Kidney epithelial cell (primary cell): ENCODE measurements at regions not wholly inside any gene's neighbourhood (a gene's known extent, or its start where the extent isn't known, plus 50 kb on each side); places are given as distances from the start of the nearest gene placed in this dataset.

ENCODE experiments used
- DNase-seq: peaks from one replicate; pipeline ENCODE4 v3.0.0-alpha.2; 2010; ENCODE audit warnings: low read depth
- H3K27me3 ChIP-seq: 2 replicates; pipeline ENCODE4 v1.6.0; 2011; ENCODE audit warnings: low read length; ENCODE audit not compliant: control insufficient read depth, insufficient read depth
- H3K36me3 ChIP-seq: 2 replicates; pipeline ENCODE4 v1.5.1; 2011; ENCODE audit warnings: low read length; ENCODE audit not compliant: control insufficient read depth, insufficient read depth
- H3K4me3 ChIP-seq: 2 replicates; pipeline ENCODE4 v1.5.1; 2011; ENCODE audit warnings: low read depth, mild to moderate bottlenecking, control low read depth, low read length
- TF ChIP-seq, protein P1 (sequence below): IDR thresholded peaks from 2 replicates; pipeline ENCODE4 v1.5.1; 2011; ENCODE audit warnings: mild to moderate bottlenecking, moderate library complexity, low read length, control low read depth, inconsistent platforms; ENCODE audit not compliant: insufficient read depth, poor library complexity, severe bottlenecking

DNA sequence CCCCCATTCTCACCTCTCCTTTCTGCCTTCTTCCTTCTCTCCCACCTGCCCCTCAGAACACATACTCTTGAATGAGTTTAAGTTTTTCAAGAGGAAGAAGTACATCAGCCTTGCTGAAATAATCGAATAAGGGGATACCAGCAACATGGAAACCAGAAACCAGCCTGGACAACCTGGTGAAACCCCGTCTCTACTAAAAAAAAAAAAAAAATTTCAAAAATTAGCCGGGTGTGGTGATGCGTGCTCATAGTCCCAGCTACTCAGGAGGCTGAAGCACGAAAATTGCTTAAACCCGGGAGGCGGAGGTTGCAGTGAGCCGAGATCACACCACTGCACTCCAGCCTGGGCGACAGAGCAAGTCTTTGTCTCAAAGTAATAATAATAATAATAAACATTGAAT is 75.0 kb upstream of the SLC1A4 start:
- no peak overlapping the region for H3K4me3 ChIP-seq
- H3K36me3 ChIP-seq = no peaks in the 10 kb centered on the region
- H3K27me3 ChIP-seq = no peaks in the 10 kb centered on the region
- no peak for DNase-seq
- TF ChIP-seq, protein P1, sequence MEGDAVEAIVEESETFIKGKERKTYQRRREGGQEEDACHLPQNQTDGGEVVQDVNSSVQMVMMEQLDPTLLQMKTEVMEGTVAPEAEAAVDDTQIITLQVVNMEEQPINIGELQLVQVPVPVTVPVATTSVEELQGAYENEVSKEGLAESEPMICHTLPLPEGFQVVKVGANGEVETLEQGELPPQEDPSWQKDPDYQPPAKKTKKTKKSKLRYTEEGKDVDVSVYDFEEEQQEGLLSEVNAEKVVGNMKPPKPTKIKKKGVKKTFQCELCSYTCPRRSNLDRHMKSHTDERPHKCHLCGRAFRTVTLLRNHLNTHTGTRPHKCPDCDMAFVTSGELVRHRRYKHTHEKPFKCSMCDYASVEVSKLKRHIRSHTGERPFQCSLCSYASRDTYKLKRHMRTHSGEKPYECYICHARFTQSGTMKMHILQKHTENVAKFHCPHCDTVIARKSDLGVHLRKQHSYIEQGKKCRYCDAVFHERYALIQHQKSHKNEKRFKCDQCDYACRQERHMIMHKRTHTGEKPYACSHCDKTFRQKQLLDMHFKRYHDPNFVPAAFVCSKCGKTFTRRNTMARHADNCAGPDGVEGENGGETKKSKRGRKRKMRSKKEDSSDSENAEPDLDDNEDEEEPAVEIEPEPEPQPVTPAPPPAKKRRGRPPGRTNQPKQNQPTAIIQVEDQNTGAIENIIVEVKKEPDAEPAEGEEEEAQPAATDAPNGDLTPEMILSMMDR = no peak

DNA sequence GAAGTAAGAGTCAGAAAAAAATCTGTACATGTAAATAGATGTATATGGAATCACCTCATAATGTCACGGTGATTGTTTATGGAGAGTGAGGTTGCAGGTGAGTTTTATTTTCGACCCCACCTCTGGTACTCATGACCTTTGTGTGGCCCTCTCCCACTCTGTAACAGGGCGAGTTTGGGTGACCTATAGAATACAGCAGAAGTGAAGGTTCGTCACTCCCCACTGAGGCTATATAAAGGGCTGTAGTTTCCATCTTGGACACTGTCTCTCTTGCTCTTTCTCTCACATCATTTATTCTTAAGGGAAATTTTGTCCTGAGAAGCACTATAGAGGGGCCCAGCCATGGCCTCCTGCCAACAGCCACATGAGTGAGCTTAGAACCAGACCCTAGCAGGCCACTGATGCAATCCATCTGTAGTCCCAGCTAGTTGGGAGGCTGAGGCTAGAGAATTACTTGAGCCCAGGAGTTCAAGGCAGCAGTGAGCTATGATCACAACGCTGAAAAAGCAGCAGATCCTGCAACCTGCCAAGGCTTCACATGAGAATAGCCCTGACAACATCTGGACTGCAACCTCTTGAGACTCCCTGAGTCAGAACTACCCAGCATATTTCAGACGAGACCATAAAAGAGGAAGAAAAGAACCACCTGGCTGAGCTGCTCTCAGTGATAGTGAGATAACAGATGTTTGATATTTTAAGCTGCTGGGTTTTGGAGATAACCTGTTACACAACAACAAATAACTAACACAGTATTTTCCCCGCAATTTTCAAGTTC is 74.3 kb upstream of the SLC1A4 start:
- Histone ChIP-seq H3K4me3 (no peak overlapping the region), H3K27me3 (no peaks in the 10 kb centered on the region), H3K36me3 (no peaks in the 10 kb centered on the region)
- DNase-seq = no peak
- TF ChIP-seq, protein P1 = no peak

DNA sequence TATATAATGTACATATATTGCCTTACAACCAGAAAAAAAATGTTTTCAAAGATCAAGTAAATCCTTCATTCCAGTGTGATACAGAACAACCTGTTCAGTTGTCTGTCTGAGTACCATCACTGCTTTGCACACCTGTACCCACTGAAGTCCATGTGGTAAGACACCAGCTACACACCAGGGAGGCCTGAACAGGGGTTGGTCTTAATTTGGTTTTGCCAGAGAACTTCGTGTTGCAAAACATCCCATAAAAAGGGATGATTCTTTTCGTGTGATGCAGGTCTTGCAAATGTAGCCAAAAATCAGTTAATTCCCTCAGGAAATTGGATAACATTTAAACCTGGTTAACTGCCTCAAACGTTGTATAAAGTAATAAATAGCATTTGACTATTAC is 73.7 kb upstream of the SLC1A4 start:
- DNase-seq = no peak
- no peaks in the 10 kb centered on the region for H3K27me3 ChIP-seq
- no peaks in the 10 kb centered on the region for H3K36me3 ChIP-seq
- TF ChIP-seq, protein P1 = no peak
- H3K4me3 ChIP-seq = no peak overlapping the region

DNA sequence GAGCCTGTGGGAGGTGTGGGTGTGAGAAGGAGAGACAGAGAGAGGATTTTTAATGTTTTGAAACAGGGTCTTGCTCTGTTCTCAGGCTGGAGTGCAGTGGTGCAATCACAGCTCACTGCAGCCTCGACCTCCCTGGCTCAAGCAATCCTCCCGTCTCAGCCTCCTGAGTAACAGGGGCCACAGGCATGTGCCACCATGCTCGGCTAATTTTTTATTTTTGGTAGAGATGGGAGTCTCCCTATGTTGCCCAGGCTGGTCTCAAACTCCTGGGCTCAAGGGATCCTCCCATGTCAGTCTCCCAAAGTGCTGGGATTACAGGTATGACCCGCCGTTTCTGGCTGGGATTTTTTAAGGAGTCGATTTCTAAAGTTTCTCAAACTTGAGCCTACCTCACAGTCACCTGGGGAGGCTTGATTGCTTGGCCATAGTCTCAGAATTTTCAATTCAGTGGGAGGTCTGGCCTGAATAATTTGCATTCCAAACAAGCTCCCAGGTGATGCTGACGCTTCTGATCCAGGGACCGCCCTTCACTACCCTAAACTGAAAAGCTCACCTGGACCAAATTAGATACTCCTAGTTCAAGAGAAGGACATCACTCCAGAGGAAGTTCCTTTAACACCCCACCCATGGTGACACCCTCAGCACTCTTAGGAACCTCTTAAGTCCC is 70.8 kb upstream of the SLC1A4 start:
- no peaks in the 10 kb centered on the region for H3K36me3 ChIP-seq
- TF ChIP-seq, protein P1 = no peak
- DNase-seq = no peak
- H3K4me3 ChIP-seq = peak overlapping the region; percentile 27
- H3K27me3 ChIP-seq = no peaks in the 10 kb centered on the region

DNA sequence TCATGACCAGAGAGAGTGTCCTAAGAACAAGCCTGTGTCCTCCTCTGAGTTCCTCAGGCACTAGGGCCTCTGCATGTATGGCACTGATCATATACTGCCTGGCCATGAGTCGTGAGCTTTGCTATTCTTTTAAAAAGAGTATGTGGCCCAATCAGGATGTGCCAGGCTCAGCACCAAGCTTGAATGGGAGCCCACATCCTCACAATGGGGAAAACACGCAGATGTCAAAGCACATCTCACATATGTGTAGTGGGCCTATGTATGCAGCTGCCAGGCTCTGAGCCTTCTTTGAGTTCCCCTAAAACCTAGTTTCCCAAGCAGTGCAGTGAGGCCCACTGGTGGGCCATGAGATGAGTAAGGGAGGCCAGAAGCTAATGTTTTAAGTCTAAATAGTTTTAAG is 69.9 kb upstream of the SLC1A4 start:
- TF ChIP-seq, protein P1 = no peak
- Histone ChIP-seq H3K4me3 (no peak overlapping the region), H3K27me3 (no peaks in the 10 kb centered on the region), H3K36me3 (no peaks in the 10 kb centered on the region)
- no peak for DNase-seq
